ENCODE measurements at regions not wholly inside any gene's neighbourhood (a gene's known extent, or its start where the extent isn't known, plus 50 kb on each side); places are given as distances from the start of the nearest gene placed in this dataset.

- no peak for TF ChIP-seq CTCF (IDR thresholded peaks at IDR 0.05)
- TF ChIP-seq EP300 (IDR thresholded peaks at IDR 0.05), result no peak
- TF ChIP-seq POLR2A (IDR thresholded peaks at IDR 0.05), result no peak
Observed at GRCh38 chr6:166715065-166715464, 88.0 kb upstream of the RPS6KA2 start.

All from tibial nerve (tissue), 4 donors.